ENCODE measurements at regions not wholly inside any gene's neighbourhood (a gene's known extent, or its start where the extent isn't known, plus 50 kb on each side); places are given as distances from the start of the nearest gene placed in this dataset.

- DNase-seq, result no peak
Measured at GRCh38 chr3:124250053-124250452, 258.1 kb upstream of the ROPN1 start.

GRCh38 chr3:124256156-124256555, 264.2 kb upstream of the ROPN1 start:
- no peak for DNase-seq

GRCh38 chr3:124256599-124256998, 264.7 kb upstream of the ROPN1 start:
- DNase-seq, result no peak

- DNase-seq, result no peak
Measured at GRCh38 chr3:124257336-124257864, 265.5 kb upstream of the ROPN1 start.

- no peak for DNase-seq
Measured at GRCh38 chr3:124258057-124258500, 266.2 kb upstream of the ROPN1 start.

- DNase-seq, result no peak
Measured at GRCh38 chr3:124260206-124260915, 268.4 kb upstream of the ROPN1 start.

- no peak for DNase-seq
Measured at GRCh38 chr3:124261306-124261705, 269.4 kb upstream of the ROPN1 start.

- DNase-seq, result no peak
Measured at GRCh38 chr3:124263168-124263567, 271.2 kb upstream of the ROPN1 start.

GRCh38 chr3:124264346-124264745, 272.4 kb upstream of the ROPN1 start:
- DNase-seq, result no peak

- no peak for DNase-seq
Measured at GRCh38 chr3:124266487-124266886, 274.6 kb upstream of the ROPN1 start.

- DNase-seq, result no peak
Measured at GRCh38 chr3:124267406-124267805, 275.5 kb upstream of the ROPN1 start.

GRCh38 chr3:124268355-124268754, 276.4 kb upstream of the ROPN1 start:
- DNase-seq, result no peak

- no peak for DNase-seq
Measured at GRCh38 chr3:124269619-124270018, 277.7 kb upstream of the ROPN1 start.

GRCh38 chr3:124272605-124273151, 280.8 kb upstream of the ROPN1 start:
- DNase-seq, result no peak

GRCh38 chr3:124273651-124274050, 281.7 kb upstream of the ROPN1 start:
- DNase-seq, result no peak

- no peak for DNase-seq
Measured at GRCh38 chr3:124274051-124274450, 282.1 kb upstream of the ROPN1 start.

- no peak for DNase-seq
Measured at GRCh38 chr3:124275412-124275811, 283.5 kb upstream of the ROPN1 start.

- DNase-seq, result no peak
Measured at GRCh38 chr3:124276133-124276532, 284.2 kb upstream of the ROPN1 start.

GRCh38 chr3:124276539-124277143, 284.7 kb upstream of the ROPN1 start:
- DNase-seq, result no peak

GRCh38 chr3:124277144-124277890, 285.4 kb upstream of the ROPN1 start:
- no peak for DNase-seq

GRCh38 chr3:124281453-124282316, 289.8 kb upstream of the ROPN1 start:
- no peak for DNase-seq
